ENCODE measurements at regions not wholly inside any gene's neighbourhood (a gene's known extent, or its start where the extent isn't known, plus 50 kb on each side); places are given as distances from the start of the nearest gene placed in this dataset.

- TF ChIP-seq CTCF (IDR thresholded peaks at IDR 0.05) (no peak), POLR2A (IDR thresholded peaks at IDR 0.05) (no peak), EP300 (IDR thresholded peaks at IDR 0.05) (no peak)
These were observed 51.9 kb upstream of the COL5A1 start for GRCh38 chr9:134589748-134590147.
